ENCODE measurements at regions not wholly inside any gene's neighbourhood (a gene's known extent, or its start where the extent isn't known, plus 50 kb on each side); places are given as distances from the start of the nearest gene placed in this dataset.
"Not testable (repeated sequence)": the region's sequence is repeated elsewhere in the genome, so short reads cannot be mapped to it uniquely, and the experiment has no call there.

- TF ChIP-seq, protein P1, sequence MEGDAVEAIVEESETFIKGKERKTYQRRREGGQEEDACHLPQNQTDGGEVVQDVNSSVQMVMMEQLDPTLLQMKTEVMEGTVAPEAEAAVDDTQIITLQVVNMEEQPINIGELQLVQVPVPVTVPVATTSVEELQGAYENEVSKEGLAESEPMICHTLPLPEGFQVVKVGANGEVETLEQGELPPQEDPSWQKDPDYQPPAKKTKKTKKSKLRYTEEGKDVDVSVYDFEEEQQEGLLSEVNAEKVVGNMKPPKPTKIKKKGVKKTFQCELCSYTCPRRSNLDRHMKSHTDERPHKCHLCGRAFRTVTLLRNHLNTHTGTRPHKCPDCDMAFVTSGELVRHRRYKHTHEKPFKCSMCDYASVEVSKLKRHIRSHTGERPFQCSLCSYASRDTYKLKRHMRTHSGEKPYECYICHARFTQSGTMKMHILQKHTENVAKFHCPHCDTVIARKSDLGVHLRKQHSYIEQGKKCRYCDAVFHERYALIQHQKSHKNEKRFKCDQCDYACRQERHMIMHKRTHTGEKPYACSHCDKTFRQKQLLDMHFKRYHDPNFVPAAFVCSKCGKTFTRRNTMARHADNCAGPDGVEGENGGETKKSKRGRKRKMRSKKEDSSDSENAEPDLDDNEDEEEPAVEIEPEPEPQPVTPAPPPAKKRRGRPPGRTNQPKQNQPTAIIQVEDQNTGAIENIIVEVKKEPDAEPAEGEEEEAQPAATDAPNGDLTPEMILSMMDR (conservative IDR thresholded peaks at IDR 0.05) = no peak
- Histone ChIP-seq H3K23ac (ENCODE audit: insufficient read length, low read depth, low read length) (no peak overlapping the region), H3K79me2 (ENCODE audit: insufficient read depth, low read length) (no peaks in the 10 kb centered on the region), H4K8ac (replicated peaks; ENCODE audit: insufficient read length, low read depth, low read length) (no peak overlapping the region), H3K56ac (ENCODE audit: insufficient read length, low read depth, low read length) (no peak overlapping the region), H3T11ph (ENCODE audit: low read length) (no peak overlapping the region), H2BK5ac (ENCODE audit: insufficient read length, low read length) (no peak overlapping the region), H2BK12ac (ENCODE audit: insufficient read length, low read depth, low read length) (no peak overlapping the region), H4K5ac (ENCODE audit: insufficient read length, low read depth, low read length) (no peak overlapping the region), H2BK120ac (ENCODE audit: low read depth, low read length, poor library complexity, severe bottlenecking) (no peak overlapping the region), H4K20me1 (ENCODE audit: control insufficient read depth, insufficient read depth, insufficient read length) (no peaks in the 10 kb centered on the region), H3K4ac (ENCODE audit: low read depth, low read length) (no peak overlapping the region), H3K27ac (ENCODE audit: insufficient read length, low read depth, low read length) (no peak overlapping the region), H2BK15ac (ENCODE audit: low read depth, low read length) (no peak overlapping the region), H3K23me2 (ENCODE audit: insufficient read length, low read depth, low read length, poor library complexity, severe bottlenecking) (no peaks in the 10 kb centered on the region), H3K4me2 (ENCODE audit: insufficient read depth, insufficient read length, low read length) (no peak overlapping the region), H3K18ac (ENCODE audit: insufficient read length, low read depth, low read length) (no peak overlapping the region), H3K14ac (ENCODE audit: insufficient read depth, low read length) (no peak overlapping the region), H3K79me1 (ENCODE audit: insufficient read depth, low read depth, low read length, poor library complexity, severe bottlenecking) (no peaks in the 10 kb centered on the region), H3K4me1 (ENCODE audit: insufficient read depth, low read length) (no peaks in the 10 kb centered on the region), H2AK5ac (ENCODE audit: insufficient read length, low read length) (no peak overlapping the region), H2BK20ac (ENCODE audit: low read depth, low read length, poor library complexity, severe bottlenecking) (no peak overlapping the region), H3K27me3 (ENCODE audit: insufficient read depth, low read length) (no peaks in the 10 kb centered on the region), H3K9me3 (ENCODE audit: control insufficient read depth, low read depth, low read length) (no peaks in the 10 kb centered on the region), H2AFZ (ENCODE audit: low read length) (no peak overlapping the region), H4K91ac (ENCODE audit: insufficient read length, low read depth, low read length) (no peak overlapping the region), H3K9ac (ENCODE audit: extremely low read depth, insufficient read length, low read length) (no peak overlapping the region)
- no peak for DNase-seq
- Mint-ChIP-seq H3K4me1 (no peaks in the 10 kb centered on the region), H3K36me3 (ENCODE audit: insufficient read depth in 1 of 3, low read depth in 3 of 3) (peaks cover 0 to 5% (median 0%) of the 10 kb centered on the region in 3 experiments; a peak in 3 of 7 replicates), H3K9me3 (peaks cover 0 to 3% of the 10 kb centered on the region in 2 experiments; a peak in 2 of 5 replicates), H3K27ac (no peak overlapping the region), H3K27me3 (ENCODE audit: low read depth) (peaks cover 2% of the 10 kb centered on the region; the same call in 1 of the 2 replicates), H3K4me3 (no peak overlapping the region)
- no CpG with 5 or more reads among the region's 1 CpG for WGBS (ENCODE audit: extremely low coverage, insufficient read length, low lambda C conversion rate)
Measured at GRCh38 chr17:20703781-20704180, 124.3 kb downstream of the CDRT15L2 start.

GRCh38 chr17:20705186-20705585, 125.7 kb downstream of the CDRT15L2 start:
- not testable (repeated sequence) for H3K4me1 ChIP-seq (ENCODE audit: insufficient read depth, low read length); H3K4ac ChIP-seq (ENCODE audit: low read depth, low read length); H3K4me2 ChIP-seq (ENCODE audit: insufficient read depth, insufficient read length, low read length); H3K27ac Mint-ChIP-seq; DNase-seq; H3K36me3 Mint-ChIP-seq (ENCODE audit: insufficient read depth in 1 of 3, low read depth in 3 of 3); H2BK20ac ChIP-seq (ENCODE audit: low read depth, low read length, poor library complexity, severe bottlenecking); H3K14ac ChIP-seq (ENCODE audit: insufficient read depth, low read length); H4K91ac ChIP-seq (ENCODE audit: insufficient read length, low read depth, low read length); H3K56ac ChIP-seq (ENCODE audit: insufficient read length, low read depth, low read length); H3T11ph ChIP-seq (ENCODE audit: low read length); H2BK5ac ChIP-seq (ENCODE audit: insufficient read length, low read length); H4K5ac ChIP-seq (ENCODE audit: insufficient read length, low read depth, low read length); H3K9me3 Mint-ChIP-seq; H3K79me2 ChIP-seq (ENCODE audit: insufficient read depth, low read length); H3K9me3 ChIP-seq (ENCODE audit: control insufficient read depth, low read depth, low read length); H3K27me3 Mint-ChIP-seq (ENCODE audit: low read depth); H2BK15ac ChIP-seq (ENCODE audit: low read depth, low read length); H2AFZ ChIP-seq (ENCODE audit: low read length); H3K23me2 ChIP-seq (ENCODE audit: insufficient read length, low read depth, low read length, poor library complexity, severe bottlenecking); H3K9ac ChIP-seq (ENCODE audit: extremely low read depth, insufficient read length, low read length); H4K20me1 ChIP-seq (ENCODE audit: control insufficient read depth, insufficient read depth, insufficient read length); H3K18ac ChIP-seq (ENCODE audit: insufficient read length, low read depth, low read length); H3K4me1 Mint-ChIP-seq; H3K79me1 ChIP-seq (ENCODE audit: insufficient read depth, low read depth, low read length, poor library complexity, severe bottlenecking); H3K27me3 ChIP-seq (ENCODE audit: insufficient read depth, low read length); H3K4me3 Mint-ChIP-seq; H2BK12ac ChIP-seq (ENCODE audit: insufficient read length, low read depth, low read length); H2BK120ac ChIP-seq (ENCODE audit: low read depth, low read length, poor library complexity, severe bottlenecking); H2AK5ac ChIP-seq (ENCODE audit: insufficient read length, low read length); H3K23ac ChIP-seq (ENCODE audit: insufficient read length, low read depth, low read length); H3K27ac ChIP-seq (ENCODE audit: insufficient read length, low read depth, low read length); H4K8ac ChIP-seq (replicated peaks; ENCODE audit: insufficient read length, low read depth, low read length)
- WGBS (ENCODE audit: extremely low coverage, insufficient read length, low lambda C conversion rate) = no CpG with 5 or more reads among the region's 1 CpG

All from H9 (cell line).